Left renal pelvis (tissue), 4 donors: ENCODE measurements at regions not wholly inside any gene's neighbourhood (a gene's known extent, or its start where the extent isn't known, plus 50 kb on each side); places are given as distances from the start of the nearest gene placed in this dataset.
"Not testable (repeated sequence)": the region's sequence is repeated elsewhere in the genome, so short reads cannot be mapped to it uniquely, and the experiment has no call there.

ENCODE experiments used
- DNase-seq, 4 donors: peaks; one replicate each; pipeline ENCODE4 v3.0.0-alpha.2; 2013; ENCODE audit warnings: low read depth in 4 of 4, low spot score in 3 of 4

- DNase-seq = no peak
Measured at GRCh38 chr6:167661552-167662044, 165.1 kb upstream of the AFDN start.

GRCh38 chr6:167662075-167662880 lies 164.4 kb upstream of the AFDN start:
- DNase-seq = no peak

- DNase-seq = no peak
Measured at GRCh38 chr6:167662881-167663205, 163.9 kb upstream of the AFDN start.

GRCh38 chr6:167663316-167663715 lies 163.4 kb upstream of the AFDN start:
- DNase-seq = no peak

GRCh38 chr6:167663784-167664443 lies 162.8 kb upstream of the AFDN start:
- no peak for DNase-seq

- no peak for DNase-seq
Measured at GRCh38 chr6:167664678-167665660, 161.7 kb upstream of the AFDN start.

GRCh38 chr6:167665698-167666330 lies 160.9 kb upstream of the AFDN start:
- no peak for DNase-seq

GRCh38 chr6:167666571-167667203 lies 160.0 kb upstream of the AFDN start:
- no peak for DNase-seq

- DNase-seq = no peak
Measured at GRCh38 chr6:167667204-167668018, 159.3 kb upstream of the AFDN start.

- DNase-seq = no peak
Measured at GRCh38 chr6:167668019-167668753, 158.5 kb upstream of the AFDN start.

- no peak for DNase-seq
Measured at GRCh38 chr6:167668754-167669552, 157.8 kb upstream of the AFDN start.

- DNase-seq = no peak
Measured at GRCh38 chr6:167669553-167669849, 157.2 kb upstream of the AFDN start.

- no peak for DNase-seq
Measured at GRCh38 chr6:167669870-167670802, 156.6 kb upstream of the AFDN start.

GRCh38 chr6:167670938-167671338 lies 155.8 kb upstream of the AFDN start:
- no peak for DNase-seq

GRCh38 chr6:167671379-167671976 lies 155.2 kb upstream of the AFDN start:
- not testable (repeated sequence) for DNase-seq

- no peak for DNase-seq
Measured at GRCh38 chr6:167671977-167672687, 154.6 kb upstream of the AFDN start.
